ENCODE measurements at regions not wholly inside any gene's neighbourhood (a gene's known extent, or its start where the extent isn't known, plus 50 kb on each side); places are given as distances from the start of the nearest gene placed in this dataset.

GRCh38 chr1:232702911-232703310, 73.0 kb upstream of the SIPA1L2 start:
- H3K4me3 ChIP-seq (ENCODE audit: low read depth, low read length) = no peak overlapping the region
- no peak for TF ChIP-seq CTCF (IDR thresholded peaks at IDR 0.05; ENCODE audit: control insufficient read depth, extremely low read depth, insufficient read depth)
- no peak for DNase-seq (ENCODE audit: low read depth)

- DNase-seq (ENCODE audit: low read depth) = no peak
- no peak for TF ChIP-seq CTCF (IDR thresholded peaks at IDR 0.05; ENCODE audit: control insufficient read depth, extremely low read depth, insufficient read depth)
- no peak overlapping the region for H3K4me3 ChIP-seq (ENCODE audit: low read depth, low read length)
Observed at GRCh38 chr1:232704256-232704655, 74.3 kb upstream of the SIPA1L2 start.

GRCh38 chr1:232704694-232705680, 75.1 kb upstream of the SIPA1L2 start:
- TF ChIP-seq CTCF (IDR thresholded peaks at IDR 0.05; ENCODE audit: control insufficient read depth, extremely low read depth, insufficient read depth) = no peak
- no peak overlapping the region for H3K4me3 ChIP-seq (ENCODE audit: low read depth, low read length)
- peak; percentile 70 for DNase-seq (ENCODE audit: low read depth)

GRCh38 chr1:232705815-232706575, 76.1 kb upstream of the SIPA1L2 start:
- no peak overlapping the region for H3K4me3 ChIP-seq (ENCODE audit: low read depth, low read length)
- no peak for TF ChIP-seq CTCF (IDR thresholded peaks at IDR 0.05; ENCODE audit: control insufficient read depth, extremely low read depth, insufficient read depth)
- no peak for DNase-seq (ENCODE audit: low read depth)

GRCh38 chr1:232707142-232707541, 77.2 kb upstream of the SIPA1L2 start:
- peak; percentile 77 for DNase-seq (ENCODE audit: low read depth)
- TF ChIP-seq CTCF (IDR thresholded peaks at IDR 0.05; ENCODE audit: control insufficient read depth, extremely low read depth, insufficient read depth) = no peak
- H3K4me3 ChIP-seq (ENCODE audit: low read depth, low read length) = no peak overlapping the region

- H3K4me3 ChIP-seq (ENCODE audit: low read depth, low read length) = no peak overlapping the region
- TF ChIP-seq CTCF (IDR thresholded peaks at IDR 0.05; ENCODE audit: control insufficient read depth, extremely low read depth, insufficient read depth) = no peak
- DNase-seq (ENCODE audit: low read depth) = no peak
Observed at GRCh38 chr1:232709386-232709785, 79.5 kb upstream of the SIPA1L2 start.
